ENCODE measurements at regions not wholly inside any gene's neighbourhood (a gene's known extent, or its start where the extent isn't known, plus 50 kb on each side); places are given as distances from the start of the nearest gene placed in this dataset.
"Not testable (repeated sequence)": the region's sequence is repeated elsewhere in the genome, so short reads cannot be mapped to it uniquely, and the experiment has no call there.

- POLR2A ChIA-PET, CTCF ChIA-PET: not testable (repeated sequence)
Observed at GRCh38 chr12:63002059-63002458, 67.1 kb upstream of the PPM1H start.

GRCh38 chr12:62998454-62998853 is 63.5 kb upstream of the PPM1H start:
- CTCF ChIA-PET: no interaction called here
- POLR2A ChIA-PET: no interaction called here

GRCh38 chr12:62995097-62995496 is 60.1 kb upstream of the PPM1H start:
- CTCF ChIA-PET: no interaction called here
- POLR2A ChIA-PET: no interaction called here

- POLR2A ChIA-PET: no interaction called here
Observed at GRCh38 chr12:62986844-62987243, 51.9 kb upstream of the PPM1H start.

More at GRCh38 chr12:62986844-62987243, 51.9 kb upstream of the PPM1H start:
- CTCF ChIA-PET: no interaction called here

All from activated CD8-positive, alpha-beta memory T cell treated with anti-CD3 and anti-CD28 coated beads for 36 hours (primary cell).